Fibroblast of villous mesenchyme (primary cell): ENCODE measurements at regions not wholly inside any gene's neighbourhood (a gene's known extent, or its start where the extent isn't known, plus 50 kb on each side); places are given as distances from the start of the nearest gene placed in this dataset.
A peak's percentile ranks its signal among the peaks of the same experiment; 100 is the strongest.

Experiments
- DNase-seq: peaks from one replicate; pipeline ENCODE4 v3.0.0-alpha.2; 2010; ENCODE audit warnings: low read depth
- H3K4me3 ChIP-seq: 2 replicates; pipeline ENCODE4 v1.5.1; 2011; ENCODE audit warnings: low read depth, mild to moderate bottlenecking, low read length
- CTCF ChIP-seq: IDR thresholded peaks from 2 replicates; pipeline ENCODE4 v1.5.1; 2012; ENCODE audit warnings: low read depth, mild to moderate bottlenecking, low read length; ENCODE audit not compliant: insufficient read depth

DNA sequence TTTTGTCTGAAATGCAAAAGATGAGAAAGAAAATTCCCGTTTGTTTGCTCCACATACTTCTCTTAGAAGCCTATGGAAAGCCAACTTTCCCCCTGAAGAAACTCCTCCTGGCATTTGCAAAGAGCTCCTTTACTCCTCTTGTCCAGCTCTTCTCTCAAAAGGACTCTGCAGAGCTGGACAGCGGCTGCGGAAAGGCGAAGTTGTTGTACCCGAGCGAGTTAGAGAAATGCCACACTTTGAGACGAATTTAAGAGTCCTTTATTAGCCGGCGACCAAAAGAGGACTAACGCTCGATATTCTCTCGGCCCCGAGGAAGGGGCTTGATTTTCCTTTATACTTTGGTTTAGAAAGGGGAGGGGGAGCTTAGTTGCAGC is 157.8 kb downstream of the TRIM27 start:
- TF ChIP-seq CTCF = no peak
- no peak for DNase-seq
- no peak overlapping the region for H3K4me3 ChIP-seq

DNA sequence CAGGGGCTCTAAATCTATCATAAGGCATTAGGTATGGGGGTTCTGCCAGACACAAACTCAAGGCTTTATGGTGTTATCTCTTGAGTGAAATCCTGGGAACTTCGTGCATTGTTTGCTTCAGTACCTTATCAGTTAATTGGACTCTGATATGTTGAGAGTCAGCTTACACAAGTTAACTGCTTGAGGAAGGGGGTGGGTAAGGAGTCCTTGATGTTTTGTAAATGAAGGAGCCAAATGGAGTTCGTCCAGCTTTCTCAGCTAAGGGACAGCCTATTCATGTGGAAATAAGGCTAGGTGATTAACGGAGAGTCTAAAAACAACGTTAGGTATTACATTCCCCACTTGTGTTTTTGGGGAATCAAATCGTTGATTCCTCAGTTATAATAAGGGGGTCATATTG is 157.4 kb downstream of the TRIM27 start:
- TF ChIP-seq CTCF = no peak
- H3K4me3 ChIP-seq = no peak overlapping the region
- no peak for DNase-seq

- no peak for TF ChIP-seq CTCF
- H3K4me3 ChIP-seq = no peak overlapping the region
- no peak for DNase-seq
Observed at GRCh38 chr6:28767133-28767532, 156.7 kb downstream of the TRIM27 start.

- no peak overlapping the region for H3K4me3 ChIP-seq
- DNase-seq = no peak
- no peak for TF ChIP-seq CTCF
Observed at GRCh38 chr6:28767691-28768090, 156.1 kb downstream of the TRIM27 start.

GRCh38 chr6:28768187-28768913 is 155.4 kb downstream of the TRIM27 start:
- no peak overlapping the region for H3K4me3 ChIP-seq
- no peak for TF ChIP-seq CTCF
- DNase-seq = no peak

- peak; percentile 24 for DNase-seq
- peak; percentile 13 for TF ChIP-seq CTCF
- no peak overlapping the region for H3K4me3 ChIP-seq
Observed at GRCh38 chr6:28769626-28770402, 154.0 kb downstream of the TRIM27 start.

GRCh38 chr6:28770732-28771131 is 153.1 kb downstream of the TRIM27 start:
- no peak overlapping the region for H3K4me3 ChIP-seq
- no peak for DNase-seq
- TF ChIP-seq CTCF = no peak
